ENCODE measurements at regions not wholly inside any gene's neighbourhood (a gene's known extent, or its start where the extent isn't known, plus 50 kb on each side); places are given as distances from the start of the nearest gene placed in this dataset.
A peak's percentile ranks its signal among the peaks of the same experiment; 100 is the strongest.

- CTCF ChIA-PET: interaction anchor here (2.3 kb wide), 2 partner anchors 13 to 130 kb away, joined by 8 to 9 read pairs; no protein-coding TSS in a partner anchor
- dilution Hi-C loops (cut with MboI; ENCODE audit: extremely low pct_ligation_motif_present, low sequenced_read_pairs): no loop called here
- intact Hi-C loops (cut with micrococcal nuclease): no loop called here
- Histone ChIP-seq H3K79me2 (ENCODE audit: control insufficient read depth, insufficient read depth, low read length) (no peaks in the 10 kb centered on the region), H3K27me3 (ENCODE audit: control insufficient read depth in 2 of 2, insufficient read depth in 2 of 2, low read length in 2 of 2) (no peaks in the 10 kb centered on the region), H3K4me2 (ENCODE audit: insufficient read depth, low read length) (no peak overlapping the region), H3K9me1 (replicated peaks; ENCODE audit: control insufficient read depth, extremely low read depth, insufficient read depth, low read length) (no peaks in the 10 kb centered on the region), H3K4me3 (replicated peaks in 1 of 3; ENCODE audit: insufficient read depth in 1 of 3, low read depth in 1 of 3, low read length in 3 of 3) (no peak overlapping the region), H3K36me3 (ENCODE audit: control insufficient read depth in 2 of 2, extremely low read depth in 1 of 2, insufficient read depth in 2 of 2, low read length in 2 of 2) (no peaks in the 10 kb centered on the region), H2AFZ (ENCODE audit: low read depth, low read length) (no peak overlapping the region), H3K9ac (replicated peaks; ENCODE audit: extremely low read depth, insufficient read depth, low read length) (no peak overlapping the region), H3K4me1 (ENCODE audit: control insufficient read depth, extremely low read depth, insufficient read depth, low read length) (no peaks in the 10 kb centered on the region), H3K9me3 (replicated peaks; ENCODE audit: control insufficient read depth, insufficient read depth, low read length) (no peaks in the 10 kb centered on the region), H3K27ac (ENCODE audit: insufficient read depth, low read depth, low read length) (no peak overlapping the region), H4K20me1 (replicated peaks; ENCODE audit: control insufficient read depth, extremely low read depth, insufficient read depth, low read length) (no peaks in the 10 kb centered on the region)
- POLR2A ChIA-PET: no interaction called here
- DNase-seq (ENCODE audit: low read depth, low spot score) (no peak), FAIRE-seq (peak; percentile 42)
- TF ChIP-seq CTCF (IDR thresholded peaks at IDR 0.05; ENCODE audit: extremely low read depth in 1 of 2, insufficient read depth in 1 of 2, low read depth in 1 of 2, low read length in 2 of 2) (no peak), MYC (IDR thresholded peaks at IDR 0.05; ENCODE audit: low read depth, low read length) (no peak), JUN (IDR thresholded peaks at IDR 0.05; ENCODE audit: borderline replicate concordance, insufficient read depth, insufficient read length, low read depth) (no peak), POLR2A (IDR thresholded peaks at IDR 0.05; ENCODE audit: low read depth, low read length) (no peak), FOS (IDR thresholded peaks at IDR 0.05; ENCODE audit: borderline replicate concordance, insufficient read depth, low read length) (no peak), MAX (IDR thresholded peaks at IDR 0.05; ENCODE audit: insufficient read depth, insufficient read length) (no peak), EZH2 (IDR thresholded peaks at IDR 0.05; ENCODE audit: borderline replicate concordance, low read depth, low read length, severe bottlenecking) (no peak), POLR2AphosphoS5 (IDR thresholded peaks at IDR 0.05; ENCODE audit: insufficient read depth, low read depth, low read length) (no peak), GATA2 (IDR thresholded peaks at IDR 0.05; ENCODE audit: insufficient read depth, insufficient read length, low read depth, low read length) (no peak)
- no TSS peak for BruUV-seq (replicated peaks)
These were observed 293.3 kb upstream of the KLF14 start for GRCh38 chr7:131027287-131027773.
